HepG2 (cell line): ENCODE measurements at regions not wholly inside any gene's neighbourhood (a gene's known extent, or its start where the extent isn't known, plus 50 kb on each side); places are given as distances from the start of the nearest gene placed in this dataset.
"Not testable (repeated sequence)": the region's sequence is repeated elsewhere in the genome, so short reads cannot be mapped to it uniquely, and the experiment has no call there.

ENCODE experiments used
- ELK4 ChIP-seq: sonication (generic); formaldehyde crosslinking; IDR thresholded peaks from 2 replicates; pipeline ENCODE4 v1.9.0; 2021; ENCODE audit warnings: missing genetic modification reagents, borderline replicate concordance
- EP300 ChIP-seq, 3 experiments: sonication (generic) in 1 of 3; formaldehyde crosslinking in 1 of 3; IDR thresholded peaks; 2 replicates each; pipeline versions ENCODE4 v1.5.1 to v1.6.1; 2011 to 2020; ENCODE audit warnings: low read depth in 2 of 3, low read length in 2 of 3, borderline replicate concordance in 1 of 3, improper control_type of control experiment in 1 of 3, mild to moderate bottlenecking in 1 of 3, missing genetic modification reagents in 1 of 3, moderate library complexity in 1 of 3
- ESRRA ChIP-seq: sonication (generic); formaldehyde crosslinking; IDR thresholded peaks from 2 replicates; pipeline ENCODE4 v1.5.1; 2020; ENCODE audit warnings: mild to moderate bottlenecking, low read depth, missing genetic modification reagents
- HCFC1 ChIP-seq: fragments of 150-350 bp; IDR thresholded peaks from 2 replicates; pipeline ENCODE4 v1.6.1; 2014; ENCODE audit warnings: low read depth, low read length
- HNF4G ChIP-seq, 2 experiments: sonication (generic) in 1 of 2; formaldehyde crosslinking in 1 of 2; IDR thresholded peaks; 2 replicates each; pipeline versions ENCODE4 v1.4.0 to v1.6.1; 2011 to 2020; ENCODE audit warnings: borderline replicate concordance in 2 of 2, low read depth in 2 of 2, mild to moderate bottlenecking in 2 of 2, low read length in 1 of 2, missing genetic modification reagents in 1 of 2, moderate library complexity in 1 of 2
- HNRNPH1 ChIP-seq: fragments of 200-400 bp; formaldehyde crosslinking; optimal IDR thresholded peaks from 2 replicates; pipeline ENCODE3; 2017; ENCODE audit warnings: mild to moderate bottlenecking, low read depth, low read length
- MEF2D ChIP-seq: sonication (generic); formaldehyde crosslinking; IDR thresholded peaks from 2 replicates; pipeline ENCODE4 v1.5.1; 2020; ENCODE audit warnings: mild to moderate bottlenecking, missing genetic modification reagents
- TCF7 ChIP-seq: sonication (generic); IDR thresholded peaks from 2 replicates; pipeline ENCODE4 v1.6.1; 2016; ENCODE audit warnings: antibody characterized with exemption, low read depth
- YY1 ChIP-seq: IDR thresholded peaks from 2 replicates; pipeline ENCODE4 v1.6.1; 2011; ENCODE audit warnings: low read length, low read depth, moderate library complexity, mild to moderate bottlenecking; ENCODE audit not compliant: insufficient read depth, insufficient replicate concordance
- ZNF644 ChIP-seq: IDR thresholded peaks from 2 replicates; pipeline ENCODE4 v1.6.1; 2016; ENCODE audit warnings: low read depth
- TF ChIP-seq, protein P1 (sequence below): sonication (generic); formaldehyde crosslinking; IDR thresholded peaks from 2 replicates; pipeline ENCODE4 v1.5.0; 2020; ENCODE audit warnings: mild to moderate bottlenecking, missing genetic modification reagents, moderate library complexity
- TF ChIP-seq, protein P2 (sequence below): sonication (generic); formaldehyde crosslinking; IDR thresholded peaks from 2 replicates; pipeline ENCODE4 v1.8.1; 2023; ENCODE audit warnings: mild to moderate bottlenecking, missing genetic modification reagents

- TF ChIP-seq, protein P1, sequence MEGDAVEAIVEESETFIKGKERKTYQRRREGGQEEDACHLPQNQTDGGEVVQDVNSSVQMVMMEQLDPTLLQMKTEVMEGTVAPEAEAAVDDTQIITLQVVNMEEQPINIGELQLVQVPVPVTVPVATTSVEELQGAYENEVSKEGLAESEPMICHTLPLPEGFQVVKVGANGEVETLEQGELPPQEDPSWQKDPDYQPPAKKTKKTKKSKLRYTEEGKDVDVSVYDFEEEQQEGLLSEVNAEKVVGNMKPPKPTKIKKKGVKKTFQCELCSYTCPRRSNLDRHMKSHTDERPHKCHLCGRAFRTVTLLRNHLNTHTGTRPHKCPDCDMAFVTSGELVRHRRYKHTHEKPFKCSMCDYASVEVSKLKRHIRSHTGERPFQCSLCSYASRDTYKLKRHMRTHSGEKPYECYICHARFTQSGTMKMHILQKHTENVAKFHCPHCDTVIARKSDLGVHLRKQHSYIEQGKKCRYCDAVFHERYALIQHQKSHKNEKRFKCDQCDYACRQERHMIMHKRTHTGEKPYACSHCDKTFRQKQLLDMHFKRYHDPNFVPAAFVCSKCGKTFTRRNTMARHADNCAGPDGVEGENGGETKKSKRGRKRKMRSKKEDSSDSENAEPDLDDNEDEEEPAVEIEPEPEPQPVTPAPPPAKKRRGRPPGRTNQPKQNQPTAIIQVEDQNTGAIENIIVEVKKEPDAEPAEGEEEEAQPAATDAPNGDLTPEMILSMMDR (CRISPR knock-in tag) = not testable (repeated sequence)
- TF ChIP-seq HCFC1; YY1; ZNF644; HNF4G (IDR thresholded peaks at IDR 0.05; ENCODE audit: borderline replicate concordance, low read depth, low read length); HNF4G (CRISPR knock-in tag; IDR thresholded peaks at IDR 0.05; ENCODE audit: borderline replicate concordance, low read depth); ELK4 (CRISPR knock-in tag); HNRNPH1; EP300 (IDR thresholded peaks at IDR 0.05; ENCODE audit: low read depth in 2 of 2, low read length in 2 of 2); EP300 (CRISPR knock-in tag; IDR thresholded peaks at IDR 0.05; ENCODE audit: borderline replicate concordance); TCF7; ESRRA (CRISPR knock-in tag); MEF2D (CRISPR knock-in tag): not testable (repeated sequence)
- TF ChIP-seq, protein P2, sequence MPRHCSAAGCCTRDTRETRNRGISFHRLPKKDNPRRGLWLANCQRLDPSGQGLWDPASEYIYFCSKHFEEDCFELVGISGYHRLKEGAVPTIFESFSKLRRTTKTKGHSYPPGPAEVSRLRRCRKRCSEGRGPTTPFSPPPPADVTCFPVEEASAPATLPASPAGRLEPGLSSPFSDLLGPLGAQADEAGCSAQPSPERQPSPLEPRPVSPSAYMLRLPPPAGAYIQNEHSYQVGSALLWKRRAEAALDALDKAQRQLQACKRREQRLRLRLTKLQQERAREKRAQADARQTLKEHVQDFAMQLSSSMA (CRISPR knock-in tag) = not testable (repeated sequence)
Measured at GRCh38 chr4:23944556-23944955, 54.7 kb upstream of the PPARGC1A start.
